Mesenchymal stem cell (in vitro differentiated cells and primary cell): ENCODE measurements at regions not wholly inside any gene's neighbourhood (a gene's known extent, or its start where the extent isn't known, plus 50 kb on each side); places are given as distances from the start of the nearest gene placed in this dataset.
A peak's percentile ranks its signal among the peaks of the same experiment; 100 is the strongest.

ENCODE experiments used
- DNase-seq: peaks from one replicate; pipeline ENCODE4 v3.0.0-alpha.2; 2013
- H2AFZ ChIP-seq: one replicate; pipeline ENCODE4 v1.6.1; 2013; ENCODE audit warnings: low read depth, mild to moderate bottlenecking, control low read depth, inconsistent platforms, low read length, moderate library complexity
- H2AK5ac ChIP-seq: 2 replicates; pipeline ENCODE4 v1.6.1; 2013; ENCODE audit warnings: low read length, moderate library complexity, mild to moderate bottlenecking, inconsistent platforms; ENCODE audit not compliant: severe bottlenecking
- H2BK120ac ChIP-seq: one replicate; pipeline ENCODE4 v1.6.1; 2013; ENCODE audit warnings: low read depth, mild to moderate bottlenecking, inconsistent platforms, low read length, moderate library complexity
- H2BK12ac ChIP-seq, 2 experiments: one replicate each; pipeline ENCODE4 v1.6.1; 2013; ENCODE audit warnings: inconsistent platforms in 2 of 2, low read length in 2 of 2, mild to moderate bottlenecking in 2 of 2, moderate library complexity in 2 of 2, control low read depth in 1 of 2
- H2BK15ac ChIP-seq: one replicate; pipeline ENCODE4 v1.6.1; 2013; ENCODE audit warnings: mild to moderate bottlenecking, low read depth, inconsistent platforms; ENCODE audit not compliant: poor library complexity, severe bottlenecking
- H2BK5ac ChIP-seq: 2 replicates; pipeline ENCODE4 v1.6.1; 2013; ENCODE audit warnings: low read depth, mild to moderate bottlenecking, low read length, control low read depth, inconsistent platforms; ENCODE audit not compliant: poor library complexity, severe bottlenecking
- H3K14ac ChIP-seq, 2 experiments: one replicate each; pipeline ENCODE4 v1.6.1; 2013; ENCODE audit warnings: inconsistent platforms in 2 of 2, low read length in 2 of 2, control low read depth in 1 of 2, mild to moderate bottlenecking in 1 of 2, moderate library complexity in 1 of 2
- H3K18ac ChIP-seq, 2 experiments: one replicate each; pipeline ENCODE4 v1.6.1; 2013; ENCODE audit warnings: inconsistent platforms in 2 of 2, low read length in 2 of 2, control low read depth in 1 of 2, low read depth in 1 of 2, mild to moderate bottlenecking in 1 of 2
- H3K23ac ChIP-seq, 2 experiments: one replicate each; pipeline ENCODE4 v1.6.1; 2013; ENCODE audit warnings: inconsistent platforms in 2 of 2, low read length in 2 of 2, mild to moderate bottlenecking in 2 of 2, moderate library complexity in 2 of 2, control low read depth in 1 of 2
- H3K27ac ChIP-seq: 2 replicates; pipeline ENCODE4 v1.5.1; 2013; ENCODE audit warnings: mild to moderate bottlenecking, moderate library complexity, low read length, control low read depth, inconsistent platforms; ENCODE audit not compliant: poor library complexity, severe bottlenecking
- H3K27me3 ChIP-seq, 2 experiments: 2 replicates each; pipeline versions ENCODE4 v1.6.1 to v1.7.0; 2013; ENCODE audit warnings: low read length in 2 of 2, mild to moderate bottlenecking in 2 of 2, moderate library complexity in 2 of 2, control low read depth in 1 of 2, inconsistent platforms in 1 of 2; ENCODE audit not compliant: control insufficient read depth in 1 of 2, insufficient read depth in 1 of 2
- H3K36me3 ChIP-seq, 2 experiments: 2 replicates each; pipeline versions ENCODE4 v1.6.1 to v1.7.0; 2013; ENCODE audit warnings: low read length in 2 of 2, control low read depth in 1 of 2, inconsistent platforms in 1 of 2, low read depth in 1 of 2, mild to moderate bottlenecking in 1 of 2; ENCODE audit not compliant: insufficient read depth in 2 of 2, control insufficient read depth in 1 of 2
- H3K4ac ChIP-seq, 2 experiments: one replicate each; pipeline ENCODE4 v1.6.1; 2013; ENCODE audit warnings: inconsistent platforms in 2 of 2, low read length in 2 of 2, mild to moderate bottlenecking in 2 of 2, moderate library complexity in 2 of 2, control low read depth in 1 of 2, low read depth in 1 of 2
- H3K4me1 ChIP-seq: 2 replicates; pipeline ENCODE4 v1.6.1; 2013; ENCODE audit warnings: low read depth, low read length, control low read depth; ENCODE audit not compliant: control insufficient read depth, insufficient read depth
- H3K4me2 ChIP-seq: 2 replicates; pipeline ENCODE4 v1.6.1; 2013; ENCODE audit warnings: low read length, mild to moderate bottlenecking, inconsistent platforms; ENCODE audit not compliant: poor library complexity, severe bottlenecking
- H3K4me3 ChIP-seq, 2 experiments: 2 replicates each; pipeline versions ENCODE4 v1.5.1 to v1.7.0; 2013; ENCODE audit warnings: low read length in 2 of 2, mild to moderate bottlenecking in 2 of 2, control low read depth in 1 of 2, low read depth in 1 of 2; ENCODE audit not compliant: insufficient read depth in 1 of 2
- H3K79me1 ChIP-seq: replicated peaks from 2 replicates; pipeline ENCODE4 v1.6.1; 2013; ENCODE audit warnings: mild to moderate bottlenecking, control low read depth, low read length, inconsistent platforms; ENCODE audit not compliant: poor library complexity, severe bottlenecking
- H3K9ac ChIP-seq: 2 replicates; pipeline ENCODE4 v1.7.0; 2013; ENCODE audit warnings: mild to moderate bottlenecking, low read length, moderate library complexity
- H3K9me3 ChIP-seq: 2 replicates; pipeline ENCODE4 v1.7.0; 2013; ENCODE audit warnings: mild to moderate bottlenecking, low read length; ENCODE audit not compliant: control insufficient read depth
- H4K8ac ChIP-seq: one replicate; pipeline ENCODE4 v1.6.1; 2013; ENCODE audit warnings: inconsistent platforms, mild to moderate bottlenecking, low read length, moderate library complexity
- H4K91ac ChIP-seq: one replicate; pipeline ENCODE4 v1.6.1; 2013; ENCODE audit warnings: mild to moderate bottlenecking, low read length, inconsistent platforms
- WGBS: methylation state at CpG from one replicate; pipeline ENCODE4 v1.1.7; 2013; ENCODE audit warnings: mixed read lengths; 5-methylcytosine and 5-hydroxymethylcytosine counted together

DNA sequence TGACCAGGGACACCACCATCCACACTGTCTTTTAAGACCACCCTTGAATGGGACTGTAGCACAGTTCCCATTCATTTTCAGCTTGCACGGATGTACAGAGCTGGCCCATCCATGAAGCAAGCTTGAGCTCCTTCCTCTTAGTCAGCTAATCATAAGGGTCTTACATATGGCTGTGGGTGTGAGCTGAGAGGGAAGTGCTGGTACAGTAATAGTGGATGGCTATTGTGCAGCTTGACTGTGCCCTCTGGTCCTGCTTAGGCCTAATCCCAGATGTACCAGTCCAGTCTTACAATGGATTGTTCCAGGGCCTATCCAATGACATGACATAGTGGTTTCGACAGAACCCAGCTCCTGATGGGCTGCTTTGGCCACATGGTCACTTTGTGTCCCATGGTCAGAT lies 96.9 kb upstream of the ZNF438 start:
- Histone ChIP-seq H3K79me1 (no peaks in the 10 kb centered on the region), H3K23ac (no peak overlapping the region), H3K18ac (peak overlapping the region; percentile 44 to 90), H3K9me3 (no peaks in the 10 kb centered on the region), H3K27me3 (no peaks in the 10 kb centered on the region), H3K14ac (peak overlapping the region in 1 of 2 experiments; percentile 44), H3K4ac (peak overlapping the region; percentile 42 to 89), H3K4me2 (no peak overlapping the region), H3K4me3 (no peak overlapping the region), H3K36me3 (no peaks in the 10 kb centered on the region), H2BK15ac (no peak overlapping the region), H4K91ac (peak overlapping the region; percentile 83), H4K8ac (peak overlapping the region; percentile 68), H2AK5ac (peak overlapping the region; percentile 94), H2BK120ac (peak overlapping the region; percentile 67), H3K4me1 (peaks cover 8% of the 10 kb centered on the region), H2AFZ (no peak overlapping the region), H3K27ac (peak overlapping the region; percentile 18), H2BK12ac (peak overlapping the region; percentile 94 to 96), H3K9ac (peak overlapping the region; percentile 51), H2BK5ac (peak overlapping the region; percentile 14)
- no peak for DNase-seq
- 100% methylated on average over 2 of the region's 2 CpGs for WGBS

DNA sequence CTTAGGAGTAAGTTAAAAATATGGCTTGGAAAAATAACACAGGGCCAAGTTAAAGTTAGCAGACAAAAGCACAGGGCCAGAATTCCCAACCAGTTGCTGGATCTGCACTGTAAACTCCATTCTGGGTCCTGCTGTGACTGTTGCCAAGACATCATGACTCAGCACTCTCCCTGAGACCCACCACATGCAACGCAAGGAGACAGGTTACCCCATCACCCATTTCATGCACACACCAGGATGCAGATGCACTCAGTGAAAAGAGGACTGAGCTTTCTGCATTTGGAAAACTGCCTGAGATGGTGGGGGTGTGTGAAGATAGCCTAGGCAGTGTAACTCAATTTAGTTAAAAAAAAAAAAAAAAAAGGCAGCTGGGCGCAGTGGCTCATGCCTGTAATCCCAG lies 97.6 kb upstream of the ZNF438 start:
- Histone ChIP-seq H2BK12ac (peak overlapping the region in 1 of 2 experiments; percentile 34), H4K91ac (no peak overlapping the region), H4K8ac (no peak overlapping the region), H3K36me3 (no peaks in the 10 kb centered on the region), H3K27ac (no peak overlapping the region), H3K79me1 (no peaks in the 10 kb centered on the region), H3K9me3 (no peaks in the 10 kb centered on the region), H2BK5ac (no peak overlapping the region), H2AK5ac (no peak overlapping the region), H3K4me3 (no peak overlapping the region), H3K27me3 (no peaks in the 10 kb centered on the region), H2BK15ac (no peak overlapping the region), H2BK120ac (no peak overlapping the region), H3K14ac (no peak overlapping the region), H3K4me1 (peaks cover 13% of the 10 kb centered on the region), H3K23ac (no peak overlapping the region), H3K4ac (no peak overlapping the region), H3K4me2 (no peak overlapping the region), H3K9ac (peak overlapping the region; percentile 51), H3K18ac (no peak overlapping the region), H2AFZ (no peak overlapping the region)
- WGBS: 100% methylated on average over 1 of the region's 2 CpGs
- DNase-seq: peak; percentile 85

DNA sequence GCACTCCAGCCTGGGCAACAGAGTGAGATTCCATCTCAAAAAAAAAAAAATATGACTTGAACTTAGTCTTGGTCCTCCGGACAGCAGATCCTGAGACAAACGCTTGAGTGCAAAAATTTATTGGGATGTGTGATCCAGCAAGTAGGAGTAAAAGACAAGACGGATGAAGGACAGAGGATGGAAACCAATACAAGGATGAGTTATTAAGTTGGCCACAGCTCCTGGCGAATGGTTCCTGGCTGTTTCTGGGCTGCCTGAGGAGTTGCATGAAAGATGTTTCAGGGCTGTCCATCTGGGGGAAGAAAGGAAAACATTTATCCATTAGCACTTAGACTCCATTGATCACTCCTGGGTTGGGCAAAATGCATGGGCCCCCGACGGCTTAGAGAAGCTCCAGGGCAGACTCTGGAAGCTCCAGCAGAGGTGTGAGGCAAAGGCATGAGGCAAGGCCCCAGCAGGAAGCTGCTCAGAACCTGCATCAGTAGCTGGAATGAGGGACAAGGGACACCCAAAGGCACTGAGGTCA lies 98.3 kb upstream of the ZNF438 start:
- no peak overlapping the region for H2AFZ ChIP-seq
- H2BK120ac ChIP-seq: peak overlapping the region; percentile 75
- no peak overlapping the region for H3K9ac ChIP-seq
- H4K8ac ChIP-seq: no peak overlapping the region
- H3K23ac ChIP-seq: no peak overlapping the region
- no peak overlapping the region for H3K4me3 ChIP-seq
- H2BK15ac ChIP-seq: no peak overlapping the region
- peak overlapping the region in 1 of 2 experiments; percentile 15 for H3K4ac ChIP-seq
- peak overlapping the region; percentile 18 to 76 for H3K18ac ChIP-seq
- no peaks in the 10 kb centered on the region for H3K9me3 ChIP-seq
- DNase-seq: no peak
- H3K79me1 ChIP-seq: no peaks in the 10 kb centered on the region
- no peaks in the 10 kb centered on the region for H3K36me3 ChIP-seq
- H3K27ac ChIP-seq: no peak overlapping the region
- no peak overlapping the region for H2AK5ac ChIP-seq
- peak overlapping the region; percentile 3 for H4K91ac ChIP-seq
- H3K27me3 ChIP-seq: no peaks in the 10 kb centered on the region
- no peak overlapping the region for H3K4me2 ChIP-seq
- H2BK12ac ChIP-seq: peak overlapping the region; percentile 37 to 59
- no peak overlapping the region for H2BK5ac ChIP-seq
- H3K14ac ChIP-seq: no peak overlapping the region
- 87% methylated on average over 6 of the region's 6 CpGs for WGBS
- H3K4me1 ChIP-seq: peaks cover 16% of the 10 kb centered on the region

DNA sequence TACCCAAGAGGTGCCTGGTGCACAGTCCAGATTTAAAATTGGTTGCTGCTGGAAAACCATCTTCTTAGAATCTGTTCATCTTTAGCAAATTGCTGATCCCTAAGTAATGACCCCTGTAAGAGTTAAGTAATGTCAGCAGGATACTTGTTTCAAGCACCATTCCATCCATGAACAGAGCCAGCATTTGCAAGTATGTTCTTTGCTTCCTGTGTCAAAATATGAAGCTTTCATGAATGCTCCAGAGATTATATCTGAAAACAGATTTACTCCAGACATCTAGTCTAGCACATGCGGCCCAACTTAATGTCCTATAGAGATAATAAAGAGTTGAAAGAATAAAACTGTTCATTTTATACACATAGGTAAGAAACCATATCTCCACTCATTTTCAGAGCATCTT lies 98.7 kb upstream of the ZNF438 start:
- DNase-seq: no peak

More for the DNA sequence above, 98.7 kb upstream of the ZNF438 start:
- H3K79me1 ChIP-seq: no peaks in the 10 kb centered on the region
- peak overlapping the region in 1 of 2 experiments; percentile 15 for H3K4ac ChIP-seq
- no CpG with 5 or more reads among the region's 1 CpG for WGBS
- H3K9me3 ChIP-seq: no peaks in the 10 kb centered on the region
- H2BK120ac ChIP-seq: peak overlapping the region; percentile 75
- no peak overlapping the region for H3K27ac ChIP-seq
- no peak overlapping the region for H3K4me3 ChIP-seq
- H2BK12ac ChIP-seq: peak overlapping the region; percentile 37 to 59
- H3K4me1 ChIP-seq: peaks cover 18% of the 10 kb centered on the region
- H4K8ac ChIP-seq: no peak overlapping the region
- H3K18ac ChIP-seq: peak overlapping the region; percentile 4 to 76
- peak overlapping the region; percentile 3 for H4K91ac ChIP-seq
- no peak overlapping the region for H2BK15ac ChIP-seq
- no peak overlapping the region for H2AFZ ChIP-seq
- no peaks in the 10 kb centered on the region for H3K27me3 ChIP-seq
- H3K36me3 ChIP-seq: no peaks in the 10 kb centered on the region
- H3K4me2 ChIP-seq: no peak overlapping the region
- H3K14ac ChIP-seq: no peak overlapping the region
- no peak overlapping the region for H3K23ac ChIP-seq
- no peak overlapping the region for H2AK5ac ChIP-seq
- H2BK5ac ChIP-seq: no peak overlapping the region
- H3K9ac ChIP-seq: no peak overlapping the region
